C4-2B (cell line): ENCODE measurements at regions not wholly inside any gene's neighbourhood (a gene's known extent, or its start where the extent isn't known, plus 50 kb on each side); places are given as distances from the start of the nearest gene placed in this dataset.

Source experiments
- H3K27ac ChIP-seq: fragments of 450-650 bp; 2 replicates; pipeline ENCODE4 v1.5.1; 2017
- CTCF ChIP-seq: fragments of 450-650 bp; conservative IDR thresholded peaks from 2 replicates; pipeline ENCODE4 v1.5.1; 2017; ENCODE audit warnings: mild to moderate bottlenecking
- ZFX ChIP-seq: fragments of 450-650 bp; IDR thresholded peaks from 2 replicates; pipeline ENCODE4 v1.6.1; 2017

DNA sequence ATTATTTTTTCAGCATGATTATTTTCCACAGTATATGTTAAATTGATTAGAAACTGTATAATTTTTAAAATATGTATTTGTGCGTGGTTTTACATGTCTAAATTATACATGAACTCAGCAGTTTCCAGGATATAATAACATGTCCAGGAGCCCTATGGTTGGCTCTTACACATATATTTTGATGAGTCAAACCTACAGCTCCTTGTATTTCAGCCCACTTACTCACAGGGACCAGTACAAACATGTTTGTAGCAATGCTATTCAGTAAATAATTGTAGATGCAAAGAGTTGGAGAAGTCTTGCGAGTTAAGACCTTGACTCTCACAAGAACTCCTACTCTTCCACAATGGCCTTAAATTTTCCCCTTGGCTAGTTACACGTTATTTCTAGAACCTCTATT, 107.2 kb upstream of the SASH1 start:
- no peak overlapping the region for H3K27ac ChIP-seq
- TF ChIP-seq CTCF (no peak), ZFX (no peak)

DNA sequence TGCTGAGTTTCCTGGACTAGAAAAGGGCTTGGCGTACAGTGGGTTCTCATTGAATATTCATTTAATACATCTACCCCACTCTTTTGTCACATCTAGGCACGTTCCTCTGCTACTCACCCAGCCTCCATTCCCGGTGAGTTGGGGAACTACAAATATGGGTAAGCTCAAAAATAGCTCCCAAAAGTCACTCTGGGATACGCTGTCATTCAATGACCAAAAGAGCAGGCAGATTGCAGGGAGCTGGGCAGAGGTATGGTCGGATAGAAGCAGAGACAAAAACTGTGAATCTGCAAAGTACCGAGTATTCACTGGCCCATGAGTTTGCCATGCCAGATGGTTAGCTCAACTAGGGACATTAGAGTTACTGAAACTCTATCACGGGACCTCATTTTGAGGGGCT, 103.9 kb upstream of the SASH1 start:
- no peak overlapping the region for H3K27ac ChIP-seq

GRCh38 chr6:148239215-148239614, 103.4 kb upstream of the SASH1 start:
- TF ChIP-seq ZFX = no peak
- TF ChIP-seq CTCF = no peak
- H3K27ac ChIP-seq = no peak overlapping the region

More for the DNA sequence above, 103.9 kb upstream of the SASH1 start:
- TF ChIP-seq CTCF (no peak), ZFX (no peak)

DNA sequence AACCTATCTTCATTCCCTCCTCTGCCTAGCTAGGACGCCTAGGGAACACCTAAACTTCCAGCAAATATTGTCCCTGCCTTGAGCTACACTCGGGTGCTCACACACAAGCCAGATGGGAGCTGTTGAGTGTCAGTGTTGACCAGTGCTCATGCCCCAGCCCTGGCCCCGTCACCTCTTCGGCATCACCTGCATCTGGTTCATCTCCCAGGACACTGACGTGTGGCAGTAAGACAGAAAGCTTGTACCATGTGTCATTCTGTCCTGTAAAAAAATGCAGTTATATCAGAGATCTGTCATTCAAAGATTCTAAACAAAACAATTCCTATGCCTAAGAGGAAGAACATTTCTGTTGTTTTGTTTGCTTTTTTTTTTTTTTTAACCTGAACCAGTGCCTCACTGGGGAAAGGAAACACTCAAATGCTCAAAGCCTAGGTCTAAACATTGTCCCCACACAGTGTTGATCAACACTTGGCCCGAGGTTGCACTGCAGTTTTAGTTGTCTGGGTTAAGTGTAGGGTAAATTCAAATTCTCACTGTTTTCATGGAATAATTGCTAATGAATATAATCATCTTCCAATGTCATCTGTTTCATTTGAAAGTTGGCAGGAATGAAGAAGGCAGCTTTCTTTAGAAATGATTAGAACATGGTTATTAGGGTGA, 102.7 kb upstream of the SASH1 start:
- TF ChIP-seq CTCF = no peak
- no peak for TF ChIP-seq ZFX
- H3K27ac ChIP-seq = no peak overlapping the region

GRCh38 chr6:148240461-148240840, 102.2 kb upstream of the SASH1 start:
- H3K27ac ChIP-seq = no peak overlapping the region
- no peak for TF ChIP-seq ZFX
- no peak for TF ChIP-seq CTCF

GRCh38 chr6:148240861-148241477, 101.7 kb upstream of the SASH1 start:
- no peak for TF ChIP-seq CTCF
- no peak overlapping the region for H3K27ac ChIP-seq

GRCh38 chr6:148242180-148242579, 100.5 kb upstream of the SASH1 start:
- no peak overlapping the region for H3K27ac ChIP-seq
- TF ChIP-seq CTCF (no peak), ZFX (no peak)
